NCI-H345 (cell line): ENCODE measurements at regions not wholly inside any gene's neighbourhood (a gene's known extent, or its start where the extent isn't known, plus 50 kb on each side); places are given as distances from the start of the nearest gene placed in this dataset.
A peak's percentile ranks its signal among the peaks of the same experiment; 100 is the strongest.

Source experiments
- DNase-seq: peaks from one replicate; lab custom pipeline; 2025; lab: John Stamatoyannopoulos, UW

GRCh38 chr11:19330416-19330815, 89.7 kb upstream of the E2F8 start:
- no peak for DNase-seq

GRCh38 chr11:19329970-19330369, 89.2 kb upstream of the E2F8 start:
- no peak for DNase-seq

GRCh38 chr11:19328586-19329311, 88.0 kb upstream of the E2F8 start:
- no peak for DNase-seq

- DNase-seq: no peak
Observed at GRCh38 chr11:19327280-19327679, 86.5 kb upstream of the E2F8 start.

- DNase-seq: no peak
Observed at GRCh38 chr11:19326499-19326898, 85.8 kb upstream of the E2F8 start.

- DNase-seq: no peak
Observed at GRCh38 chr11:19323502-19323901, 82.8 kb upstream of the E2F8 start.

GRCh38 chr11:19321351-19321750, 80.6 kb upstream of the E2F8 start:
- DNase-seq: no peak

- DNase-seq: no peak
Observed at GRCh38 chr11:19320827-19321226, 80.1 kb upstream of the E2F8 start.

GRCh38 chr11:19316434-19316833, 75.7 kb upstream of the E2F8 start:
- DNase-seq: no peak

- no peak for DNase-seq
Observed at GRCh38 chr11:19315511-19315910, 74.8 kb upstream of the E2F8 start.

- no peak for DNase-seq
Observed at GRCh38 chr11:19313140-19313539, 72.4 kb upstream of the E2F8 start.

- DNase-seq: peak; percentile 48
Observed at GRCh38 chr11:19311308-19312030, 70.7 kb upstream of the E2F8 start.

- DNase-seq: no peak
Observed at GRCh38 chr11:19307498-19307897, 66.8 kb upstream of the E2F8 start.

GRCh38 chr11:19306179-19306944, 65.6 kb upstream of the E2F8 start:
- DNase-seq: peak; percentile 13

- no peak for DNase-seq
Observed at GRCh38 chr11:19301361-19301760, 60.6 kb upstream of the E2F8 start.

GRCh38 chr11:19294444-19294843, 53.7 kb upstream of the E2F8 start:
- no peak for DNase-seq

GRCh38 chr11:19291064-19291463, 50.3 kb upstream of the E2F8 start:
- DNase-seq: no peak
